ENCODE measurements at regions not wholly inside any gene's neighbourhood (a gene's known extent, or its start where the extent isn't known, plus 50 kb on each side); places are given as distances from the start of the nearest gene placed in this dataset.

- TF ChIP-seq CTCF (optimal IDR thresholded peaks at IDR 0.05 in 1 of 3, IDR thresholded peaks at IDR 0.05 in 1 of 3, conservative IDR thresholded peaks at IDR 0.05 in 1 of 3; ENCODE audit: extremely low read depth in 1 of 3, insufficient read depth in 2 of 3, low read length in 3 of 3): no peak
- no peak for TF ChIP-seq EZH2 (IDR thresholded peaks at IDR 0.05; ENCODE audit: low read length)
- Histone ChIP-seq H3K36me3 (ENCODE audit: control insufficient read depth in 2 of 2, extremely low read depth in 1 of 2, insufficient read depth in 2 of 2, low read length in 2 of 2) (no peaks in the 10 kb centered on the region), H3K9ac (ENCODE audit: control insufficient read depth, extremely low read depth, insufficient read depth, low read length) (no peak overlapping the region), H3K9me1 (ENCODE audit: control insufficient read depth, extremely low read depth, insufficient read depth, low read length) (no peaks in the 10 kb centered on the region), H3K27me3 (ENCODE audit: control insufficient read depth, extremely low read depth, insufficient read depth, low read length) (no peaks in the 10 kb centered on the region), H3K4me1 (ENCODE audit: control insufficient read depth, extremely low read depth, insufficient read depth, low read length) (no peaks in the 10 kb centered on the region), H3K9me3 (ENCODE audit: control insufficient read depth, low read depth, low read length) (no peaks in the 10 kb centered on the region), H2AFZ (ENCODE audit: control insufficient read depth, low read length) (no peak overlapping the region), H3K79me2 (ENCODE audit: control insufficient read depth, insufficient read depth, low read length) (no peaks in the 10 kb centered on the region), H4K20me1 (ENCODE audit: control insufficient read depth, extremely low read depth, insufficient read depth, low read length) (no peaks in the 10 kb centered on the region), H3K4me2 (ENCODE audit: control insufficient read depth, extremely low read depth, insufficient read depth, low read depth, low read length) (no peak overlapping the region), H3K4me3 (ENCODE audit: control insufficient read depth in 2 of 3, extremely low read depth in 1 of 3, insufficient read depth in 2 of 3, low read depth in 1 of 3, low read length in 3 of 3) (no peak overlapping the region), H3K27ac (ENCODE audit: control insufficient read depth, insufficient read depth, low read length) (no peak overlapping the region)
- dilution Hi-C loops (cut with MboI; ENCODE audit: extremely low pct_ligation_motif_present, low sequenced_read_pairs): no loop called here
- no peak for DNase-seq (ENCODE audit: low read depth, low spot score)
- FAIRE-seq: no peak
These were observed 264.5 kb downstream of the SOCS6 start for GRCh38 chr18:70553245-70553935.

DNA sequence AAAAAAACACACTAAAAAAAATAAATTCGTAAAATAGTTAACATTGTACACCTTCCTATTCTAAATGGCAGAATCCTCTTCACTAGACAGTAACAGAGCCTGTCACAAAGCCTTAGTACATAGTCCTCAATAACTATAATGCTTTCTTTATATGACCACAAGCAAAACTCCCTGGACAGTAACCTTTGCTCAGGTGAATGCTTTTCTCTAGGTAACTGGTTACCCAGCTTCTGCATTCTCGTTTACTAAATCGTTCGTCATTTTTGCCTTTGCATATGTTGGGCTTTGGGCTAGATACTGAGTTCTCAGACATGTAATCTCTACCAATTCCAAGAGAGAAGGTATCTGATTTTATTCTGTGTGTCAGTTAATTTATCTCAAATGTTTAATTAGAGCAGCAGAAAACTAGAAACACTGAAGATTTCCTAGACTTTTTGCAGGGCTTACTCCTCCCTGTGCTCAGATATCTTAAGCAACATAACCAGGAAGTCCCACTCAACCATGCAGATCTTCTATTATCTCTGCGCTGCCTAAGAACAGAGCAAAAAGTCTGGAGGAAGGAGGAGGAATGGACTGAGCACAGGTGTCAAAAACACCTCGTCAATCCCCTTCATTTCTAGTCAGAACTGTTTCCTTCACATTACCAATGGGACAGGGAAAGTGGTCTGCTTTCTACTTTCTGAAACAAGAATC, 247.7 kb downstream of the SOCS6 start:
- dilution Hi-C loops (cut with MboI; ENCODE audit: extremely low pct_ligation_motif_present, low sequenced_read_pairs): no loop called here
- no peak overlapping the region for H3K4me2 ChIP-seq (ENCODE audit: control insufficient read depth, extremely low read depth, insufficient read depth, low read depth, low read length)
- no peak for TF ChIP-seq EZH2 (IDR thresholded peaks at IDR 0.05; ENCODE audit: low read length)
- no peak for TF ChIP-seq CTCF (optimal IDR thresholded peaks at IDR 0.05 in 1 of 3, IDR thresholded peaks at IDR 0.05 in 1 of 3, conservative IDR thresholded peaks at IDR 0.05 in 1 of 3; ENCODE audit: extremely low read depth in 1 of 3, insufficient read depth in 2 of 3, low read length in 3 of 3)

More for the DNA sequence above, 247.7 kb downstream of the SOCS6 start:
- Histone ChIP-seq H2AFZ (ENCODE audit: control insufficient read depth, low read length) (no peak overlapping the region), H4K20me1 (ENCODE audit: control insufficient read depth, extremely low read depth, insufficient read depth, low read length) (no peaks in the 10 kb centered on the region), H3K27me3 (ENCODE audit: control insufficient read depth, extremely low read depth, insufficient read depth, low read length) (no peaks in the 10 kb centered on the region), H3K27ac (ENCODE audit: control insufficient read depth, insufficient read depth, low read length) (no peak overlapping the region), H3K9me1 (ENCODE audit: control insufficient read depth, extremely low read depth, insufficient read depth, low read length) (no peaks in the 10 kb centered on the region), H3K79me2 (ENCODE audit: control insufficient read depth, insufficient read depth, low read length) (no peaks in the 10 kb centered on the region), H3K9me3 (ENCODE audit: control insufficient read depth, low read depth, low read length) (no peaks in the 10 kb centered on the region), H3K9ac (ENCODE audit: control insufficient read depth, extremely low read depth, insufficient read depth, low read length) (no peak overlapping the region), H3K4me3 (ENCODE audit: control insufficient read depth in 2 of 3, extremely low read depth in 1 of 3, insufficient read depth in 2 of 3, low read depth in 1 of 3, low read length in 3 of 3) (no peak overlapping the region), H3K36me3 (ENCODE audit: control insufficient read depth in 2 of 2, extremely low read depth in 1 of 2, insufficient read depth in 2 of 2, low read length in 2 of 2) (no peaks in the 10 kb centered on the region), H3K4me1 (ENCODE audit: control insufficient read depth, extremely low read depth, insufficient read depth, low read length) (no peaks in the 10 kb centered on the region)
- DNase-seq (ENCODE audit: low read depth, low spot score) (no peak), FAIRE-seq (no peak)
